ENCODE measurements at regions not wholly inside any gene's neighbourhood (a gene's known extent, or its start where the extent isn't known, plus 50 kb on each side); places are given as distances from the start of the nearest gene placed in this dataset.

GRCh38 chr2:215609089-215610032, 173.5 kb upstream of the FN1 start:
- Histone ChIP-seq H3K27me3 (replicated peaks; ENCODE audit: insufficient read depth) (no peaks in the 10 kb centered on the region), H3K4me3 (no peak overlapping the region), H3K36me3 (no peaks in the 10 kb centered on the region), H3K27ac (no peak overlapping the region), H3K9me3 (no peaks in the 10 kb centered on the region), H3K4me1 (ENCODE audit: control insufficient read depth in 1 of 2, low read depth in 2 of 2) (peaks cover 14 to 35% of the 10 kb centered on the region in 2 donors)
- TF ChIP-seq CTCF (IDR thresholded peaks at IDR 0.05), result no peak
- peak; percentile 48 for ATAC-seq (ENCODE audit: insufficient number of reproducible peaks, low FRiP score, low read depth)
- DNase-seq (ENCODE audit: low spot score), result no peak

DNA sequence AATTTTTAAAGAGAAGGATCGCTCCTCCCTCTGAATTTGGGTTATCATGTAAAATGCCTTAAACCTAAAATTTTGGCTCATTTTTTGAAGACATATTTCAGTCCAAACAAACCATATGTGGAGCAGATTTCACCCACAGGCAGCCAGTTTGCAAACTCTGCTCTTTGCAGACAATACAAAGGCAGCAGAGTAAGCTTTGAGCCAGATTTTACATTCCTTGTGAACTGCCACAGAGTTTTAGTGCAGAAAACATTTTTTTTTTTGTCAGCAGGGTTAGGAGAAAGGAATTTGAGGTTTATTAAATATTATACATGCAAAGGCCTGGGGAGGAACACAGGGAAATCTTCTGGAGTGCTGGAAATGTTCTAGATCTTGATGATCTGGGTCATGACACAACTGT, 171.9 kb upstream of the FN1 start:
- H3K27me3 ChIP-seq (replicated peaks; ENCODE audit: insufficient read depth), result no peaks in the 10 kb centered on the region
- no peaks in the 10 kb centered on the region for H3K9me3 ChIP-seq
- peaks cover 14 to 32% of the 10 kb centered on the region in 2 donors for H3K4me1 ChIP-seq (ENCODE audit: control insufficient read depth in 1 of 2, low read depth in 2 of 2)
- no peaks in the 10 kb centered on the region for H3K36me3 ChIP-seq
- no peak for TF ChIP-seq CTCF (IDR thresholded peaks at IDR 0.05)
- no peak overlapping the region for H3K27ac ChIP-seq
- no peak for ATAC-seq (ENCODE audit: insufficient number of reproducible peaks, low FRiP score, low read depth)
- no peak overlapping the region for H3K4me3 ChIP-seq
- no peak for DNase-seq (ENCODE audit: low spot score)

DNA sequence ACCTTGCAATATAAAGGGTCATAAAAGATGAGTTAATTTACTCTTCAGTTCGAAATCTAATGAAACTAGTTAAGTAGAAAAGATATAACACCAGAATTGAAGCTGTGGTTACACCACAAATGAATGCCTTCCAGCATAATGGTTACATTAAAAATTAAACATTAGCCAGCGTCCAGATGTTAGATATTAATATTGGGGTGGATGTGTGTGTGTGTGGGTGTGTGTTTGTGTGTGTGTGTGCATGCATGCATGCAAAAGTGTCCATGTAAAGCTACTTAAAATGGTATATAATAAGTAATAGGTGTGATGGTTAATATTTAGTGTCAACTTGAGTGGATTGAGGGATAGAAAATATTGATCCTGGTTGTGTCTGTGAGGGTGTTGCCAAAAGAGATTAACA, 170.4 kb upstream of the FN1 start:
- Histone ChIP-seq H3K27me3 (replicated peaks; ENCODE audit: insufficient read depth) (no peaks in the 10 kb centered on the region), H3K4me3 (no peak overlapping the region)

GRCh38 chr2:215605214-215605613, 169.3 kb upstream of the FN1 start:
- Histone ChIP-seq H3K4me3 (no peak overlapping the region), H3K4me1 (ENCODE audit: control insufficient read depth in 1 of 2, low read depth in 2 of 2) (peaks cover 14 to 43% of the 10 kb centered on the region in 2 donors), H3K9me3 (no peaks in the 10 kb centered on the region), H3K27ac (no peak overlapping the region), H3K27me3 (replicated peaks; ENCODE audit: insufficient read depth) (no peaks in the 10 kb centered on the region), H3K36me3 (no peaks in the 10 kb centered on the region)
- no peak for DNase-seq (ENCODE audit: low spot score)
- no peak for TF ChIP-seq CTCF (IDR thresholded peaks at IDR 0.05)
- ATAC-seq (ENCODE audit: insufficient number of reproducible peaks, low FRiP score, low read depth), result no peak

More for the DNA sequence above, 170.4 kb upstream of the FN1 start:
- DNase-seq (ENCODE audit: low spot score) (no peak), ATAC-seq (ENCODE audit: insufficient number of reproducible peaks, low FRiP score, low read depth) (no peak)
- Histone ChIP-seq H3K4me1 (ENCODE audit: control insufficient read depth in 1 of 2, low read depth in 2 of 2) (peaks cover 14 to 43% of the 10 kb centered on the region in 2 donors), H3K27ac (no peak overlapping the region), H3K36me3 (no peaks in the 10 kb centered on the region), H3K9me3 (no peaks in the 10 kb centered on the region)
- TF ChIP-seq CTCF (IDR thresholded peaks at IDR 0.05), result no peak

DNA sequence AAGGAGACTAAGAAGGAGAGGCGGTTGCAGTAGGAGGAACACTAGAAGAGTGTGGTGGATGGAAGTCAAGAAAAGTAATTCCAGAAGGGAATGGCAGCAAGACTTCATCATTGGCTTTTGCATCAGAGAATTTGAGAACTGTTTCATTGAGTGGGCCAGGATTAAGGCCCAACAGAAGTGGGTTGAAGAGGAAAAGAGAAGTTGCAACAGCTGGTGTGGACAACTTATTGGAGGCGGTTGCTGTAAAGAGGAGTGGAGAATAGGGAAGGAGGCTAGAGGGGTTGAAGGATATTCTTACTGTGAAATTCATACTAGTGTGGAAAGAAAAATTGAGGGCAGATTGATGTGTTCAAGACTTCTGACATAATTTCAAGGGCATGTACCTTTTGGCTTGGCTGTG, 168.7 kb upstream of the FN1 start:
- ATAC-seq (ENCODE audit: insufficient number of reproducible peaks, low FRiP score, low read depth) (no peak), DNase-seq (ENCODE audit: low spot score) (no peak)
- Histone ChIP-seq H3K9me3 (no peaks in the 10 kb centered on the region), H3K36me3 (no peaks in the 10 kb centered on the region), H3K4me3 (no peak overlapping the region), H3K27ac (no peak overlapping the region), H3K4me1 (ENCODE audit: control insufficient read depth in 1 of 2, low read depth in 2 of 2) (peaks cover 14 to 43% of the 10 kb centered on the region in 2 donors), H3K27me3 (replicated peaks; ENCODE audit: insufficient read depth) (no peaks in the 10 kb centered on the region)
- TF ChIP-seq CTCF (IDR thresholded peaks at IDR 0.05), result no peak

Data from thoracic aorta (tissue), 2 donors.